ENCODE measurements at regions not wholly inside any gene's neighbourhood (a gene's known extent, or its start where the extent isn't known, plus 50 kb on each side); places are given as distances from the start of the nearest gene placed in this dataset.

GRCh38 chr7:12967322-12967721 lies 279.9 kb downstream of the ARL4A start:
- TF ChIP-seq CTCF (IDR thresholded peaks at IDR 0.05) (no peak), POLR2A (IDR thresholded peaks at IDR 0.05) (no peak), POLR2AphosphoS5 (IDR thresholded peaks at IDR 0.05) (no peak)

Data from sigmoid colon (tissue), 4 donors.